HG03469 (cell line): ENCODE measurements at regions not wholly inside any gene's neighbourhood (a gene's known extent, or its start where the extent isn't known, plus 50 kb on each side); places are given as distances from the start of the nearest gene placed in this dataset.

Experiments used
- ATAC-seq: cut with Tn5 transposase; IDR thresholded peaks from one replicate; pipeline ENCODE4 v1.9.1; 2021; ENCODE audit warnings: mild to moderate bottlenecking, moderate library complexity, moderate number of reproducible peaks; ENCODE audit not compliant: unreplicated experiment

- ATAC-seq, result no peak
Observed at GRCh38 chr1:106680776-106681344, 375.6 kb upstream of the PRMT6 start.

GRCh38 chr1:106681939-106682522, 374.4 kb upstream of the PRMT6 start:
- no peak for ATAC-seq

- ATAC-seq, result no peak
Observed at GRCh38 chr1:106688446-106688845, 368.0 kb upstream of the PRMT6 start.

GRCh38 chr1:106698660-106699059, 357.8 kb upstream of the PRMT6 start:
- no peak for ATAC-seq

- ATAC-seq, result no peak
Observed at GRCh38 chr1:106699433-106699832, 357.0 kb upstream of the PRMT6 start.

GRCh38 chr1:106700211-106700610, 356.3 kb upstream of the PRMT6 start:
- no peak for ATAC-seq

- ATAC-seq, result no peak
Observed at GRCh38 chr1:106705971-106706370, 350.5 kb upstream of the PRMT6 start.

GRCh38 chr1:106717591-106717990, 338.9 kb upstream of the PRMT6 start:
- ATAC-seq, result no peak

GRCh38 chr1:106721790-106722189, 334.7 kb upstream of the PRMT6 start:
- ATAC-seq, result no peak

GRCh38 chr1:106722466-106722865, 334.0 kb upstream of the PRMT6 start:
- no peak for ATAC-seq

- peak; percentile 95 for ATAC-seq
Observed at GRCh38 chr1:106727171-106727570, 329.3 kb upstream of the PRMT6 start.

GRCh38 chr1:106746448-106747085, 309.9 kb upstream of the PRMT6 start:
- no peak for ATAC-seq

GRCh38 chr1:106747232-106747631, 309.2 kb upstream of the PRMT6 start:
- ATAC-seq, result no peak

- ATAC-seq, result no peak
Observed at GRCh38 chr1:106747791-106748190, 308.7 kb upstream of the PRMT6 start.

- ATAC-seq, result no peak
Observed at GRCh38 chr1:106748606-106749005, 307.9 kb upstream of the PRMT6 start.

- ATAC-seq, result no peak
Observed at GRCh38 chr1:106749491-106749890, 307.0 kb upstream of the PRMT6 start.

GRCh38 chr1:106749906-106750305, 306.6 kb upstream of the PRMT6 start:
- ATAC-seq, result no peak

- no peak for ATAC-seq
Observed at GRCh38 chr1:106751002-106751401, 305.5 kb upstream of the PRMT6 start.

- ATAC-seq, result no peak
Observed at GRCh38 chr1:106753066-106753465, 303.4 kb upstream of the PRMT6 start.

- ATAC-seq, result no peak
Observed at GRCh38 chr1:106754957-106755356, 301.5 kb upstream of the PRMT6 start.

GRCh38 chr1:106755682-106756406, 300.6 kb upstream of the PRMT6 start:
- ATAC-seq, result no peak

GRCh38 chr1:106756752-106757151, 299.7 kb upstream of the PRMT6 start:
- ATAC-seq, result no peak
